Thyroid gland (tissue), 4 donors: ENCODE measurements at regions not wholly inside any gene's neighbourhood (a gene's known extent, or its start where the extent isn't known, plus 50 kb on each side); places are given as distances from the start of the nearest gene placed in this dataset.

Experiments used
- POLR2A ChIP-seq, 2 donors: fragments of 450-650 bp; IDR thresholded peaks; one replicate each; pipeline ENCODE4 v1.6.1; 2017; ENCODE audit warnings: antibody characterized with exemption in 2 of 2, mild to moderate bottlenecking in 2 of 2, moderate library complexity in 1 of 2
- TF ChIP-seq, protein P1 (sequence below), 6 experiments: fragments of 200-600 bp in 3 of 6; fragments of 450-650 bp in 3 of 6; sonication (generic) in 3 of 6; IDR thresholded peaks; one replicate each; pipeline ENCODE4 v1.5.1; 2016 to 2019; ENCODE audit warnings: antibody characterized with exemption in 6 of 6, mild to moderate bottlenecking in 2 of 6, inconsistent platforms in 1 of 6, moderate library complexity in 1 of 6

- TF ChIP-seq, protein P1, sequence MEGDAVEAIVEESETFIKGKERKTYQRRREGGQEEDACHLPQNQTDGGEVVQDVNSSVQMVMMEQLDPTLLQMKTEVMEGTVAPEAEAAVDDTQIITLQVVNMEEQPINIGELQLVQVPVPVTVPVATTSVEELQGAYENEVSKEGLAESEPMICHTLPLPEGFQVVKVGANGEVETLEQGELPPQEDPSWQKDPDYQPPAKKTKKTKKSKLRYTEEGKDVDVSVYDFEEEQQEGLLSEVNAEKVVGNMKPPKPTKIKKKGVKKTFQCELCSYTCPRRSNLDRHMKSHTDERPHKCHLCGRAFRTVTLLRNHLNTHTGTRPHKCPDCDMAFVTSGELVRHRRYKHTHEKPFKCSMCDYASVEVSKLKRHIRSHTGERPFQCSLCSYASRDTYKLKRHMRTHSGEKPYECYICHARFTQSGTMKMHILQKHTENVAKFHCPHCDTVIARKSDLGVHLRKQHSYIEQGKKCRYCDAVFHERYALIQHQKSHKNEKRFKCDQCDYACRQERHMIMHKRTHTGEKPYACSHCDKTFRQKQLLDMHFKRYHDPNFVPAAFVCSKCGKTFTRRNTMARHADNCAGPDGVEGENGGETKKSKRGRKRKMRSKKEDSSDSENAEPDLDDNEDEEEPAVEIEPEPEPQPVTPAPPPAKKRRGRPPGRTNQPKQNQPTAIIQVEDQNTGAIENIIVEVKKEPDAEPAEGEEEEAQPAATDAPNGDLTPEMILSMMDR (IDR thresholded peaks at IDR 0.05), result no peak
- no peak for TF ChIP-seq POLR2A (IDR thresholded peaks at IDR 0.05)
Observed at GRCh38 chrX:40371376-40371775, 209.4 kb upstream of the ATP6AP2 start.
